GM13977 (cell line): ENCODE measurements at regions not wholly inside any gene's neighbourhood (a gene's known extent, or its start where the extent isn't known, plus 50 kb on each side); places are given as distances from the start of the nearest gene placed in this dataset.
"Not testable (repeated sequence)": the region's sequence is repeated elsewhere in the genome, so short reads cannot be mapped to it uniquely, and the experiment has no call there.

Experiments used
- DNase-seq: peaks from one replicate; pipeline ENCODE4 v3.0.0; 2012; ENCODE audit warnings: low spot score
- in situ Hi-C: fragments of 300-500 bp; cut with MboI; formaldehyde crosslinking; loops from one replicate; pipeline ENCODE4 v1.12.0; 2022; ENCODE audit warnings: low sequenced_read_pairs, low pct_unique_long_range_greater_than_20kb, mixed read lengths, inconsistent platforms; ENCODE audit not compliant: unreplicated experiment
- TF ChIP-seq, protein P1 (sequence below): IDR thresholded peaks from 2 replicates; pipeline ENCODE4 v1.5.1; 2012; ENCODE audit warnings: mild to moderate bottlenecking, control low read depth; ENCODE audit not compliant: insufficient read depth; ENCODE audit errors: extremely low read depth, missing control alignments

DNA sequence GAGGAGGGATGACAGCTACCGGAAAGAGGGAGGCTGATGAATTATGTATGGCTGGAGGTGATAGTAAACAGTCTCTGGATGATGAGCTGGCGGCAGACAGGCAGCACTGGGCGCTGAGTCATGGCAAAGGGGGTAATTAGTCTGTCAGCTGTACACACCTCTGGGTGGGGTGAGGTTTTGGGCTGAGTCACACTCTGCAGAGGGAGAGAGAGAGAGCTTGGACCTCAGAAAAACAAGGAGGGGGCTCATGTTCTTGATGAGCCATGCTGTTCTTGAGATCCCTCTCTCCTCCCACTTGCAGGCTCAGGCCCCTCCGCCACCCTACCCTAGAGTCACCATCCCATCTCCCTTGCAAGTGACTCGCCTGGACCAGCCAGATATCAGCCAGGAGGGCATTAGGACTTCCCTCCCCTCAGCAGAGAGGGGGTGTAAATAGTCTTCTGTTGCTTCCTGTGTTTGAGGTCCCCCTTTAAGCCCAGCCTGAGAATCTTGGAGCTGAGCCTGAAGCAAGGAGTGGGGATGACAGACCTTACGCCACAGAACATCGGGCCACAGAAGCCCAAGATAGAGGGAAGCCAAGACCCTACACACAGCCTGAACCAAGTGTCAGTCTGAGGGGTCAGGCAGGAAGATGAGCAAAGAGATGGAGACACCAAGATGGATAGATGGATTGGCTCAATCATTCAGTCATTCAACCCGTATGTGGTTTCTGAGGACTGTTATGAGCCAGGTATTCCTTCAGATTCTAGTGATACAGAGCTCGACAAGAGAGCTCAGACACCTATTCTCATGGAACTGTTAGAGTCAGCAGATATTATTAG is 383.2 kb upstream of the CCL2 start:
- no peak for DNase-seq
- in situ Hi-C loops: no loop called here
- TF ChIP-seq, protein P1, sequence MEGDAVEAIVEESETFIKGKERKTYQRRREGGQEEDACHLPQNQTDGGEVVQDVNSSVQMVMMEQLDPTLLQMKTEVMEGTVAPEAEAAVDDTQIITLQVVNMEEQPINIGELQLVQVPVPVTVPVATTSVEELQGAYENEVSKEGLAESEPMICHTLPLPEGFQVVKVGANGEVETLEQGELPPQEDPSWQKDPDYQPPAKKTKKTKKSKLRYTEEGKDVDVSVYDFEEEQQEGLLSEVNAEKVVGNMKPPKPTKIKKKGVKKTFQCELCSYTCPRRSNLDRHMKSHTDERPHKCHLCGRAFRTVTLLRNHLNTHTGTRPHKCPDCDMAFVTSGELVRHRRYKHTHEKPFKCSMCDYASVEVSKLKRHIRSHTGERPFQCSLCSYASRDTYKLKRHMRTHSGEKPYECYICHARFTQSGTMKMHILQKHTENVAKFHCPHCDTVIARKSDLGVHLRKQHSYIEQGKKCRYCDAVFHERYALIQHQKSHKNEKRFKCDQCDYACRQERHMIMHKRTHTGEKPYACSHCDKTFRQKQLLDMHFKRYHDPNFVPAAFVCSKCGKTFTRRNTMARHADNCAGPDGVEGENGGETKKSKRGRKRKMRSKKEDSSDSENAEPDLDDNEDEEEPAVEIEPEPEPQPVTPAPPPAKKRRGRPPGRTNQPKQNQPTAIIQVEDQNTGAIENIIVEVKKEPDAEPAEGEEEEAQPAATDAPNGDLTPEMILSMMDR: no peak

DNA sequence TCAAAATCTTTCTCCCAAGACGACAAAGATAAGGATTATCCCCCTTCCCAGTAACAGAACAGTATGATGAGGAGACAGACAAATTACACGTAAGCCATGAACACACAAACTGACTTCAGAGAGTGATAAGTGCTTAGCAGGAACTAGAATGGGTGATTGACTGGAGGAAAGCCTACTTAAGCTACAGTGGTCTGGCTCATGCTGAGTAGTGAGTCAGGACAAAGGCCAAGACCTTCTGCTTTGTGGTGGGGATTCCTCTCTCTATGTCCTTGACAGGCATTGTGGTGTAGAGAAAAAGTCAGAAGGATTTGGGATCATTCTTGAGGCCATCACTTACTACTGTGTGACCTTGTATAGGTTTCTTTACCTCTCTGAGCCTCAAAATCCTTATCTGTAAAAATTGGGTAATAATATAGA is 381.9 kb upstream of the CCL2 start:
- no peak for DNase-seq
- TF ChIP-seq, protein P1: no peak
- in situ Hi-C loops: no loop called here

DNA sequence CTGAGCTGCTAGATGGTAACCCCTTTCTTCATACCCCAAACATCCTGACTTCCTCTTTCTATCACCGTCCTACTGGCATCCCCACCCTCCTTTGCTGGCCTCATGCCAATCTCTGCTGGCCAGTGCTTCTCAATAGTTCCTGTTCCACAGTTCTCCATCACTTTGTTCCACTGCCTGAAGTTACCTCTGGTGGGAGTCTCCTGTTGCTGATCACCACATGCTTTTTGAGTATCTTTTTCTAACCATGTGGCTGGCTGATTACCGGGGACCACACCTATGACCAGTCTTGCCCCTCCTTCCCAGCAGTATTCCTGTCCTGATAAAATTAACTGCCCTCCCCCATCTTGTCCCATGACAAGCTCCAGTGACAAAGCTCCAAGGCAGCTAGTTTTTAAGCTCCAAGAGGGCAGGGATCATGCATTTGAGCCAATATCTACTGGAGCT is 380.4 kb upstream of the CCL2 start:
- DNase-seq: no peak
- TF ChIP-seq, protein P1: no peak
- in situ Hi-C loops: no loop called here

DNA sequence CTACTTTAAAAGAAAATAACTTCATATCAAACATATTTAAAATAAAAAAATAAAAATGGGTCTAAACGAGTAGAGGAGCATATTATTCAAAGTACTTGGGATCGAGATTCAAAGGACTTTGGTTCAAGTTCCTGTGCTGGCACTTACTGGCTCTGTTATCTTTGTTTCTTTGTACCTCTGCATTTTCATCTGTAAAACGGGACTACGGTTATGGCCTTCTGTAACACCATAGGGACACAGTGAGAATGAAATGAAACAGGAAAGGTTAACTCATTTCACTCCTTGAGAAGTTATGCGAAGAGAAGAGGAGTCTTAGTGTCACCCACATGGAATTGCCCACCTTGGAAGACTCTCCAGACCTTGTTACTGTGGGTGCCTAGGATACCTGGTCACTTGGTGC is 379.1 kb upstream of the CCL2 start:
- TF ChIP-seq, protein P1: no peak
- DNase-seq: no peak
- in situ Hi-C loops: no loop called here

DNA sequence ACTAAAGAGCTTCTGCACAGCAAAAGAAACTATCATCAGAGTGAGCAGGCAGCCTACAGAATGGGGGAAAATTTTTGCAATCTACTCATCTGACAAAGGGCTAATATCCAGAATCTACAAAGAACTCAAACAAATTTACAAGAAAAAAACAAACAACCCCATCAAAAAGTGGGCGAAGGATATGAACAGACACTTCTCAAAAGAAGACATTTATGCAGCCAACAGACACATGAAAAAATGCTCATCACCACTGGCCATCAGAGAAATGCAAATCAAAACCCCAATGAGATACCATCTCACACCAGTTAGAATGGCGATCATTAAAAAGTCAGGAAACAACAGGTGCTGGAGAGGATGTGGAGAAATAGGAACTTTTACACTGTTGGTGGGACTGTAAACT is 372.8 kb upstream of the CCL2 start:
- in situ Hi-C loops: not testable (repeated sequence)

DNA sequence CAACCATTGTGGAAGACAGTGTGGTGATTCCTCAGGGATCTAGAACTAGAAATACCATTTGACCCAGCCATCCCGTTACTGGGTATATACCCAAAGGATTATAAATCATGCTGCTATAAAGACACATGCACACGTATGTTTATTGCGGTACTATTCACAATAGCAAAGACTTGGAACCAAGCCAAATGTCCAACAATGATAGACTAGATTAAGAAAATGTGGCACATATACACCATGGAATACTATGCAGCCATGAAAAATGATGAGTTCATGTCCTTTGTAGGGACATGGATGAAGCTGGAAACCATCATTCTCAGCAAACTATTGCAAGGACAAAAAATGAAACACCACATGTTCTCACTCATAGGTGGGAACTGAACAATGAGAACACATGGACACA is 372.4 kb upstream of the CCL2 start:
- DNase-seq, in situ Hi-C loops: not testable (repeated sequence)

More for the DNA sequence above, 372.8 kb upstream of the CCL2 start:
- not testable (repeated sequence) for DNase-seq

DNA sequence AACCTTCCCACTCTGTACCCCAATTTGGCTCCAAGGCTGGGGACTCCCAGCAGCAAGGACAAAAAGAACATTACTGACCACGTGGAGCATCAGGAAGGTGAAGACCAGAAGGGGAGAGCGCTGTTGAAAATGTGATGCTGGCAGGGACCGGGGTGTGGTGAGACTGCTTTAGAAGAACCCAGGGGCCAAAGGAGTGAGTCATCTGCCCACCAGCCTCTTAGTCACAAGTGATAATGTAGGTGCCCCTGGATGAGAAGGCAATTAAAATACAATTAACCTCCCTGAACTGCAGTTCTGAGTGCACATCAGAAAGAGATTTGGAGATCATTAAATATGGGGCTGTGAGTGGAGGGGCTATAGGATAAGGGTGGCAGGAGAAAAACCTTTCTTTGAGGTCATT is 366.6 kb upstream of the CCL2 start:
- in situ Hi-C loops: no loop called here
- DNase-seq: no peak
- TF ChIP-seq, protein P1: no peak
